Medulla oblongata (tissue), 1 donor: ENCODE measurements at regions not wholly inside any gene's neighbourhood (a gene's known extent, or its start where the extent isn't known, plus 50 kb on each side); places are given as distances from the start of the nearest gene placed in this dataset.
"Not testable (repeated sequence)": the region's sequence is repeated elsewhere in the genome, so short reads cannot be mapped to it uniquely, and the experiment has no call there.

Experiments used
- DNase-seq: peaks from one replicate; pipeline ENCODE4 v3.0.0-alpha.2; 2015; ENCODE audit errors: extremely low spot score

GRCh38 chr1:191495040-191495439, 663.2 kb upstream of the RGS18 start:
- no peak for DNase-seq

DNA sequence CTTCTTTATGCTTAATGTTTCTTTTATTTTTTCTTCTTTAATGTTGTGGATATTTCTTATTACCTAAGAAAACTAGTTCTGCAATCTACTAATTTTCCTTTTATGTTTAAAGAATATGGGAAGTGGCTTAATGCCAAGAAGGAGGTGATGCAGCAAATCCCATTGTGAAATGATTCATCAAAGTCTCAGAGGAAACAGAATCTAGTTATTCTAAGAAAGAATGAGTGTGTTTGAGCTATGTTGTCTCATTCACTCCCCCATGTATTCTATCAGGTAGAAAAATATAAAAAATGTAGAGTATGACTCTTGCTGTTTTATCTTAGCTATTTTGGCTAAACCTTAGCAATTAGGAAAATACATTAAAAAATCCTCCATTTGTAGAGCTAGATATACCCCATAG, 659.9 kb upstream of the RGS18 start:
- DNase-seq = no peak

- no peak for DNase-seq
Observed at GRCh38 chr1:191498825-191499224, 659.4 kb upstream of the RGS18 start.

GRCh38 chr1:191504999-191505398, 653.3 kb upstream of the RGS18 start:
- no peak for DNase-seq

- no peak for DNase-seq
Observed at GRCh38 chr1:191508239-191508638, 650.0 kb upstream of the RGS18 start.

DNA sequence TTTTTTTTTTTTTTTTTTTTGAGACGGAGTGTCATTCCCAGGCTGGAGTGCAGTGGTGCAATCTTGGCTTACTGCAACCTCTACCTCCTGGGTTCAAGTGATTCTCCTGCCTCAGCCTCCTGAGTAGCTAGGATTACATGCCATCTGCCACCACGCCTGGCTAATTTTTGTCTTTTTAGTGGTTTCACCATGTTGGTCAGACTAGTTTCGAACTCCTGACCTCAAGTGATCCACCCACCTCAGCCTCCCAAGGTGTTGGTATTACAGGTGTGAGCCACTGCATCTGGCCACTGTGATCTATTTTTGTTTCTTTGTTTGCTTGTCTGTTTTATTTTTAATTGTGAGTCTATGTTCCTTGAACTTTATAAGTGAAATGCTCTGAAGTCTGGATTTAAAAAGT, 646.8 kb upstream of the RGS18 start:
- not testable (repeated sequence) for DNase-seq

GRCh38 chr1:191517826-191518225, 640.4 kb upstream of the RGS18 start:
- DNase-seq = no peak

DNA sequence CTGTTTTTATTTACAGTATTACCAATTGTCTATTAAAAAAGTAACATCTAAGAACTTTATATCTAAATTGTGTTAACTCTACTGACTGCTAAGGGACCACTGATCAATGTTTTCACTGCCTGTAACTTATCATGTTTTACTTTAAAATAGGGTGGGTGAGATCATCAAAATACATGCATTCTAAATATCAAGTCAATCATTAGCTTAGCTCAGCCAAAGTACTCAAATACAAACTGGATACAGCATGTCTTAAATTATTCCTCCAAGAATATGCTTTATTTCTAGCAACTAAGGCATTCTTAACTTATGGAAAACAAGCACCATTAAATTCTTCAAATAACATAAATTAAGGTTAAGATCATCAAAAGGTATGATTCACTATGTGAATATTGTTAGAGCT, 638.7 kb upstream of the RGS18 start:
- DNase-seq = no peak

DNA sequence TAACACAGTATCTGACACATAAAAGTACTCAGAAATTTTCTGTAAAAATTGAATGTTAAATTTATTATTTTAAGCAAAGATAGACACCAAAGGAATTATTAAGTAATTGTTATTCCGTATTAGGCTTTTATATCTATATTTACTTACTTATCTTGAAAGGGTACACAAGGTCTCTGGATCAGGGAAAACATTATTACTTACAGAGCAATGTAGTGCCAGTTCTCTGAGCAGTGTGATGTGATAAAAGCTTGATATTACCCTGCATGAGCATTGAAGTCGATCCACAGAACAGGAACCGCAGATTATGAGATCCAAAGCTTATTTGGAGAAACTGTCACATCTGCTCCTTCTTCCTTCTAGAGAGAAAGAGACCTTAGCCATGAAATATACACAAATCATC, 637.9 kb upstream of the RGS18 start:
- DNase-seq = no peak

- DNase-seq = not testable (repeated sequence)
Observed at GRCh38 chr1:191525944-191526343, 632.3 kb upstream of the RGS18 start.

- DNase-seq = no peak
Observed at GRCh38 chr1:191528275-191528674, 630.0 kb upstream of the RGS18 start.

DNA sequence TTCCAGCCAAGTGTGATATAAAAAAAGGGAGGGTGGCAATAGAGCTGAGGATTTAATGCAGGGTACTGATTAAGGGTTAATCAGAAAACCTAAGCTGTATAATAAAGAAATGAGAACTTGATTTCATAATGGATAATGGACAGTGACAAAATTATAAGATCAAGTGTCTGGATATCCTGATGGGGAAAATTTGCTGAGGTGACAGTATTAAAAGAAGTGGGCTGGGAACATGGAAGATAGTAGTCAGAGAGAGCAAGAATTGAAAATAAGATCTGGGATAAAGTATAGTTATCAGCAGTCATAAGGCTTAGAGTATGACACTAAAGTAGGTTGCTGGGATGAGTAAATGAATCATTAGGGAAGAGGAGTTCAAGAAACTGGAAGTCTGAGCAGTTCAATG, 627.3 kb upstream of the RGS18 start:
- no peak for DNase-seq

DNA sequence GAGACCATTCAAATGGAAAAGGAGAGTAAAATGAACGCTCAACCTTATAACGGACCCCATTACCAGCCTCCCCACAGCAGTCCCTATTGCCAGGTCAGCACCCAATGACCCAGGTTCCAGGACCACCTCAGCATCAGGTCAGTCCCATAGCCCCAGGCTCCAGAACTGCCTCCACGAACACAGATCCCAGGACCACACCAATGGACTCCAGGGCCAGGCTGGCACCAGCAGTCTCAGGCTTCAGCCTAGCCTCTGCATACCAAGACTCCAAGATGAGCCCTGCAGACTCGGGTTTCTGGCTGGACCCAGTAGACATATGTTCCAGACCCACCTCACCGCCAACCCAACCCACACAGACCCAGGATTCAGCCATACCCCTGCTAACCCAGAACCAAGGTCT, 625.0 kb upstream of the RGS18 start:
- DNase-seq = no peak

GRCh38 chr1:191536791-191537429, 621.4 kb upstream of the RGS18 start:
- DNase-seq = no peak

GRCh38 chr1:191541758-191542157, 616.5 kb upstream of the RGS18 start:
- DNase-seq = no peak

- DNase-seq = no peak
Observed at GRCh38 chr1:191542444-191542843, 615.8 kb upstream of the RGS18 start.

GRCh38 chr1:191546803-191547202, 611.5 kb upstream of the RGS18 start:
- DNase-seq = no peak

DNA sequence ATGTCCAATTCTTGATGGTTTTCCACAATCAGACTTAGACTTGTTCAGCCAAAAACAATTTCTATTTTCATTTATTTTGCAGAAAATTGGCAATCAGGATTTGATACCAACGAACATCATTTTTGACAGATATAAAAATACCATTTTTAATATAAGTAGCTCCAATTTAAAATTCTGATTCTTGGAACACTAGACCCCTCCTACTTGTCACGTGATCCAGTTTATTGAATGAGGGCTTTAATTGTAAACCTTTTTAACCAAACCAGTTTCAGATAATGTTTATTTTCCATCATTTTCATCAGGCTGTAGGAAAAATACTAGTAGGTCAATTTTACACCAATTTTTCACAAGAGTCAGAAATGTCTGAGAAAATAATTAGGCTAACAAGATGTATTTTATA, 607.2 kb upstream of the RGS18 start:
- no peak for DNase-seq

DNA sequence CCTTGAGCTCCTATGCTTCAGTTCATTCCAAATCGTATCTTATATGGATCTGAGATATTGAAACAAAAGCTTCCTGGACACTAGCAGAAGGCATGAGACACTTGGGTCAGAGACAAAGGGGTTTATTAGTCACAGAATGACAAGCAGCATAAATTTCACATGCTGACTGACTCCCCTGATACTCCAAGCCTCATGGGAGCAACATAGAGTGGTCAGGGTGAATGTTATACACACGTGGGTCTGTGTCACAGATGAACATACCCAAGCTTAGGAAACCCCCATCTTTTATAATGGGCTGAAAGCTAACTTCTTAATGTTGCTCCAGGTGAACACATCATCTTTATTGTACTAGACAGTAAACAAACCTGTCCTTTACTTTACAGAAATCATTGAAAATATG, 599.9 kb upstream of the RGS18 start:
- DNase-seq = no peak

DNA sequence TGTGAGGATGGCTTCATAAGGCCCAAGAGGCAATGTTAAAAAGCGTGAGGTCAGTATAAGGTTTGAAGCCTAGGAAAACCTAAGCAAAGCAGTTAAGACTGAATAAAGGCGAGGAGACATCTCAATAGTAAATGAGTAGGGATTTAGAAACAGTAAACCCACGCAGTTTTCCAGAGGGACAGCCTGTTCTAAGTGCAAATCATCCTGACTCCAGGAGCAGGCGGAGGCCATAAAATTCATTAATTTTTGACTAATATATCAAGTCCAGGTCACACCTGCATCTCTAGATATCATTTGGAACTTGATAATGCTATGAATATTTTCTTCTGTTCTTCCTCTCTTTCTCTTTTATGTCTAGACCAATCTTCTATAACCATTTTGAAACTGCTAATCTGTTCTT, 597.0 kb upstream of the RGS18 start:
- no peak for DNase-seq

- no peak for DNase-seq
Observed at GRCh38 chr1:191564275-191564674, 594.0 kb upstream of the RGS18 start.

- no peak for DNase-seq
Observed at GRCh38 chr1:191572479-191572878, 585.8 kb upstream of the RGS18 start.

GRCh38 chr1:191575180-191575579, 583.1 kb upstream of the RGS18 start:
- no peak for DNase-seq

- peak; percentile 3 for DNase-seq
Observed at GRCh38 chr1:191575746-191576145, 582.5 kb upstream of the RGS18 start.
